ENCODE measurements at regions not wholly inside any gene's neighbourhood (a gene's known extent, or its start where the extent isn't known, plus 50 kb on each side); places are given as distances from the start of the nearest gene placed in this dataset.

- Histone ChIP-seq H3K36me3 (ENCODE audit: control insufficient read depth, insufficient read depth, low read length) (no peaks in the 10 kb centered on the region), H3K4me2 (ENCODE audit: insufficient read depth, low read length) (no peak overlapping the region), H3K4me3 (no peak overlapping the region), H2AFZ (ENCODE audit: low read depth, low read length) (no peak overlapping the region), H3K9me1 (ENCODE audit: control insufficient read depth, insufficient read depth, low read length) (no peaks in the 10 kb centered on the region), H3K79me2 (ENCODE audit: control insufficient read depth, insufficient read depth, low read length) (no peaks in the 10 kb centered on the region), H3K9me3 (replicated peaks; ENCODE audit: control insufficient read depth, insufficient read depth, low read depth, low read length) (no peaks in the 10 kb centered on the region), H4K20me1 (replicated peaks; ENCODE audit: control insufficient read depth, insufficient read depth, low read length) (no peaks in the 10 kb centered on the region), H3K27ac (ENCODE audit: extremely low read depth, low read depth, low read length) (no peak overlapping the region), H3K27me3 (ENCODE audit: control insufficient read depth in 2 of 2, insufficient read depth in 2 of 2, low read length in 2 of 2) (peaks cover 38 to 83% of the 10 kb centered on the region in 2 experiments), H3K4me1 (replicated peaks in 1 of 2; ENCODE audit: control insufficient read depth in 2 of 2, insufficient read depth in 2 of 2, low read length in 2 of 2) (peaks cover 0 to 44% of the 10 kb centered on the region in 2 experiments; a peak in 2 of 5 replicates), H3K9ac (ENCODE audit: insufficient read depth in 1 of 2, low read depth in 2 of 2, low read length in 2 of 2) (no peak overlapping the region; a peak in 1 of 4 replicates)
- in situ Hi-C loops (cut with MboI) (no loop called here), intact Hi-C loops (cut with micrococcal nuclease) (no loop called here)
- no TSS peak for BruUV-seq (replicated peaks)
- ChIA-PET POLR2A (interaction anchor here (0.7 to 1.6 kb wide), 3 partner anchors 13 to 84 kb away, joined by 3 to 5 read pairs (median 3); no protein-coding TSS in a partner anchor), CTCF (ENCODE audit: low intra/inter-chr PET ratio) (no interaction called here)
- TF ChIP-seq ZNF589 (CRISPR knock-in tag; IDR thresholded peaks at IDR 0.05; ENCODE audit: low read depth) (no peak), DNMT1 (IDR thresholded peaks at IDR 0.05) (no peak), ELK3 (CRISPR knock-in tag; IDR thresholded peaks at IDR 0.05) (no peak), NCOA4 (IDR thresholded peaks at IDR 0.05; ENCODE audit: partially characterized antibody) (no peak), XRCC5 (IDR thresholded peaks at IDR 0.05; ENCODE audit: low read depth, low read length) (no peak), HDGF (IDR thresholded peaks at IDR 0.05) (no peak), NCOA6 (IDR thresholded peaks at IDR 0.05) (no peak), MTF1 (CRISPR knock-in tag; IDR thresholded peaks at IDR 0.05; ENCODE audit: borderline replicate concordance) (no peak), ZKSCAN8 (CRISPR knock-in tag; IDR thresholded peaks at IDR 0.05) (no peak), ZNF77 (CRISPR knock-in tag; IDR thresholded peaks at IDR 0.05) (no peak), ZNF280B (CRISPR knock-in tag; IDR thresholded peaks at IDR 0.05) (no peak), ZNF277 (CRISPR knock-in tag; IDR thresholded peaks at IDR 0.05; ENCODE audit: borderline replicate concordance) (no peak), GATAD2B (IDR thresholded peaks at IDR 0.05; ENCODE audit: borderline replicate concordance) (no peak), NUFIP1 (IDR thresholded peaks at IDR 0.05; ENCODE audit: partially characterized antibody) (no peak), SNAPC5 (CRISPR knock-in tag; IDR thresholded peaks at IDR 0.05) (no peak), SNIP1 (IDR thresholded peaks at IDR 0.05; ENCODE audit: low read depth) (no peak), ZNF655 (CRISPR knock-in tag; IDR thresholded peaks at IDR 0.05) (no peak), NBN (IDR thresholded peaks at IDR 0.05; ENCODE audit: low read depth) (no peak)
- 1% methylated on average over 14 of the region's 18 CpGs for WGBS (ENCODE audit: insufficient coverage, low coverage, missing lambda C conversion rate)
- ATAC-seq (peak; percentile 33; the same call in 1 of the 3 replicates), DNase-seq (ENCODE audit: extremely low read depth in 1 of 4, low spot score in 3 of 4) (no peak), FAIRE-seq (no peak)
These were observed 128.0 kb upstream of the NKX1-1 start for GRCh38 chr4:1534095-1534872.

Measured in K562 (cell line).